Thoracic aorta (tissue), 2 donors: ENCODE measurements at regions not wholly inside any gene's neighbourhood (a gene's known extent, or its start where the extent isn't known, plus 50 kb on each side); places are given as distances from the start of the nearest gene placed in this dataset.

Experiments used
- ATAC-seq: fragments of 150-250 bp; one replicate; pipeline ENCODE4 v1.8.0; 2017; ENCODE audit warnings: low read depth; ENCODE audit not compliant: insufficient number of reproducible peaks, low FRiP score
- DNase-seq: peaks from one replicate; pipeline ENCODE4 v3.0.0-alpha.2; 2020; ENCODE audit warnings: low spot score
- H3K27ac ChIP-seq, 2 donors: fragments of 200-600 bp; sonication (generic); 1 replicate in 1 of 2; 2 replicates in 1 of 2; pipeline ENCODE4 v1.5.1; 2016; ENCODE audit warnings: mild to moderate bottlenecking in 2 of 2, moderate library complexity in 2 of 2
- H3K27me3 ChIP-seq: fragments of 200-600 bp; sonication (generic); replicated peaks from 2 replicates; pipeline ENCODE4 v1.6.0; 2016; ENCODE audit warnings: mild to moderate bottlenecking; ENCODE audit not compliant: insufficient read depth
- H3K36me3 ChIP-seq: fragments of 200-600 bp; sonication (generic); one replicate; pipeline ENCODE4 v1.5.1; 2016
- H3K4me1 ChIP-seq, 2 donors: fragments of 200-600 bp; sonication (generic); 1 replicate in 1 of 2; 2 replicates in 1 of 2; pipeline versions ENCODE4 v1.5.1 to v1.6.0; 2016; ENCODE audit warnings: low read depth in 2 of 2, mild to moderate bottlenecking in 1 of 2; ENCODE audit not compliant: control insufficient read depth in 1 of 2
- H3K4me3 ChIP-seq: fragments of 200-600 bp; sonication (generic); 2 replicates; pipeline ENCODE4 v1.5.1; 2016; ENCODE audit warnings: mild to moderate bottlenecking
- H3K9me3 ChIP-seq: fragments of 200-600 bp; sonication (generic); 2 replicates; pipeline ENCODE4 v1.5.1; 2016
- TF ChIP-seq, protein P1 (sequence below): fragments of 200-600 bp; sonication (generic); IDR thresholded peaks from one replicate; pipeline ENCODE4 v1.5.1; 2019; ENCODE audit warnings: antibody characterized with exemption

- H3K27ac ChIP-seq = no peak overlapping the region
- no peak for DNase-seq
- no peaks in the 10 kb centered on the region for H3K27me3 ChIP-seq
- no peaks in the 10 kb centered on the region for H3K36me3 ChIP-seq
- H3K4me1 ChIP-seq = no peaks in the 10 kb centered on the region
- TF ChIP-seq, protein P1, sequence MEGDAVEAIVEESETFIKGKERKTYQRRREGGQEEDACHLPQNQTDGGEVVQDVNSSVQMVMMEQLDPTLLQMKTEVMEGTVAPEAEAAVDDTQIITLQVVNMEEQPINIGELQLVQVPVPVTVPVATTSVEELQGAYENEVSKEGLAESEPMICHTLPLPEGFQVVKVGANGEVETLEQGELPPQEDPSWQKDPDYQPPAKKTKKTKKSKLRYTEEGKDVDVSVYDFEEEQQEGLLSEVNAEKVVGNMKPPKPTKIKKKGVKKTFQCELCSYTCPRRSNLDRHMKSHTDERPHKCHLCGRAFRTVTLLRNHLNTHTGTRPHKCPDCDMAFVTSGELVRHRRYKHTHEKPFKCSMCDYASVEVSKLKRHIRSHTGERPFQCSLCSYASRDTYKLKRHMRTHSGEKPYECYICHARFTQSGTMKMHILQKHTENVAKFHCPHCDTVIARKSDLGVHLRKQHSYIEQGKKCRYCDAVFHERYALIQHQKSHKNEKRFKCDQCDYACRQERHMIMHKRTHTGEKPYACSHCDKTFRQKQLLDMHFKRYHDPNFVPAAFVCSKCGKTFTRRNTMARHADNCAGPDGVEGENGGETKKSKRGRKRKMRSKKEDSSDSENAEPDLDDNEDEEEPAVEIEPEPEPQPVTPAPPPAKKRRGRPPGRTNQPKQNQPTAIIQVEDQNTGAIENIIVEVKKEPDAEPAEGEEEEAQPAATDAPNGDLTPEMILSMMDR = no peak
- no peak overlapping the region for H3K4me3 ChIP-seq
- no peaks in the 10 kb centered on the region for H3K9me3 ChIP-seq
- ATAC-seq = no peak
Measured at GRCh38 chr20:22368235-22368634, 216.1 kb downstream of the FOXA2 start.

DNA sequence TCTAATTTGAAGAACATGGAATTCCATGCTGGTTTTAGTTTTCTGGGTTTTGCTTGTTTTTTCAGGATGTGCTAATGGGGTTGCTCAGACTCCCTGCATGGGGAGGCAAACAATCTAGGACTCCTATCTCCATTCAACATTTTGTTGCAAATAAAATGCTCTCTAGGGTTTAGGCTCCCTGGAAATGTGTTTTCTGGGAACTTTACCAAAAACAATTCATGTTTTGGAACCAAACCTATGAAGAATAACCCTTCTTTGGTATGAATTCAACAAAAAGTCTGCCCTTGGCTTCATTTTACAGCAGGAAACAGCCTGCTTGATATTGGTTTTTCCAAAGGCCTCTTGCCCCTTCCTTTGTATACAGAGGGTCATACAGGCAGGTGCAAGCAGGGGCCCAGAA, 217.7 kb downstream of the FOXA2 start:
- Histone ChIP-seq H3K36me3 (no peaks in the 10 kb centered on the region), H3K4me1 (no peaks in the 10 kb centered on the region), H3K27ac (no peak overlapping the region), H3K9me3 (no peaks in the 10 kb centered on the region), H3K27me3 (no peaks in the 10 kb centered on the region), H3K4me3 (no peak overlapping the region)
- TF ChIP-seq, protein P1 = no peak
- ATAC-seq = no peak
- no peak for DNase-seq

- DNase-seq = no peak
- H3K36me3 ChIP-seq = no peaks in the 10 kb centered on the region
Measured at GRCh38 chr20:22354647-22355046, 229.7 kb downstream of the FOXA2 start.

GRCh38 chr20:22353586-22353985, 230.8 kb downstream of the FOXA2 start:
- Histone ChIP-seq H3K9me3 (no peaks in the 10 kb centered on the region), H3K27ac (no peak overlapping the region), H3K4me1 (no peaks in the 10 kb centered on the region), H3K4me3 (no peak overlapping the region), H3K27me3 (no peaks in the 10 kb centered on the region), H3K36me3 (no peaks in the 10 kb centered on the region)
- DNase-seq (no peak), ATAC-seq (no peak)
- TF ChIP-seq, protein P1 = no peak

More at GRCh38 chr20:22354647-22355046, 229.7 kb downstream of the FOXA2 start:
- Histone ChIP-seq H3K4me1 (no peaks in the 10 kb centered on the region), H3K9me3 (no peaks in the 10 kb centered on the region), H3K27ac (no peak overlapping the region), H3K4me3 (no peak overlapping the region), H3K27me3 (no peaks in the 10 kb centered on the region)
- TF ChIP-seq, protein P1 = no peak
- no peak for ATAC-seq

GRCh38 chr20:22352019-22352418, 232.4 kb downstream of the FOXA2 start:
- Histone ChIP-seq H3K4me3 (no peak overlapping the region), H3K36me3 (no peaks in the 10 kb centered on the region), H3K27ac (no peak overlapping the region), H3K27me3 (no peaks in the 10 kb centered on the region), H3K9me3 (no peaks in the 10 kb centered on the region), H3K4me1 (no peaks in the 10 kb centered on the region)
- TF ChIP-seq, protein P1 = no peak
- DNase-seq (no peak), ATAC-seq (no peak)
